Stimulated activated CD4-positive, alpha-beta T cell treated with anti-CD3 and anti-CD28 coated beads, Interleukin-2, amount 100 ng/mL, for 24 hours (primary cell): ENCODE measurements at regions not wholly inside any gene's neighbourhood (a gene's known extent, or its start where the extent isn't known, plus 50 kb on each side); places are given as distances from the start of the nearest gene placed in this dataset.

Experiments used
- DNase-seq, 2 donors: peaks; one replicate each; pipeline ENCODE4 v3.0.0-alpha.2; 2020

GRCh38 chr12:41981013-41981412, 163.7 kb downstream of the GXYLT1 start:
- DNase-seq = no peak

DNA sequence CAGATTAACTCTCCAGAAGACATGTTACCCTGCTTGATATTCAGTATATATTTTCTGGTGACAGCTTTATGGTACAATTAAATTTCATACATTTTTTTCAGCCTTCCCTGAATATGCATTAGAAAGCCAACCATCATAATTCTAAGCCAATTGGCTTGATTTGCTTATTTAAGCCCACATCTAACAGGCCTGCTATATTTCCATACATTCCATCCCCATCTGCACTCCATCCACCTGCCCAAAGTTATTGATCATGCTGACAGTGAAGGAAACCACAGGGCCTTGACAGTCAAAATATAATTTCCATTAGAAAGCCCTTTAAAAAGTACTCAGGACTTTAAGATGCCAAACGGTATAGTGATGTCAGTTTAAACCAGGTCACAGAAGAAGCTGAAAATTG, 164.3 kb downstream of the GXYLT1 start:
- no peak for DNase-seq

DNA sequence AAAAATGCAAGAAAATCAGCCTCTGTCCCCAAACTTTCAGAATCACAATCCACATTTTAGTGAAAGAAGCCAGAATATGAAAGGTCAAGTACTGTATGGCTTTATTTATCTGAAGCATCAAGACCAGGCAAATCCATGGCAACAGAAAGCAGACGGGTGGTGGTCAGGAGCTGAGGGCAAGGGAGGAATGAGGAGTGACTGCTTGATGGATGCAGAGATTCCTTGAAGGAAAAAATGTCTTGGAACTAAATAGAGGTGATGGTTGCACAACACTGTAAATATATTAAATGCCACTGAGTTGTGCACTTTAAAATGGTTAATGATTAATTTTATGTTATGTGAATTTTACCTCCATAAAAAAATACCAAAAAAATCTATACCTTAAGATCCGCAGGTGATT, 165.1 kb downstream of the GXYLT1 start:
- no peak for DNase-seq

GRCh38 chr12:41972598-41972997, 172.1 kb downstream of the GXYLT1 start:
- no peak for DNase-seq

GRCh38 chr12:41972196-41972595, 172.5 kb downstream of the GXYLT1 start:
- no peak for DNase-seq

GRCh38 chr12:41970744-41971143, 173.9 kb downstream of the GXYLT1 start:
- no peak for DNase-seq

GRCh38 chr12:41968599-41968998, 176.1 kb downstream of the GXYLT1 start:
- no peak for DNase-seq

GRCh38 chr12:41967668-41968500, 176.8 kb downstream of the GXYLT1 start:
- DNase-seq = no peak

- DNase-seq = no peak
Observed at GRCh38 chr12:41966916-41967315, 177.8 kb downstream of the GXYLT1 start.

DNA sequence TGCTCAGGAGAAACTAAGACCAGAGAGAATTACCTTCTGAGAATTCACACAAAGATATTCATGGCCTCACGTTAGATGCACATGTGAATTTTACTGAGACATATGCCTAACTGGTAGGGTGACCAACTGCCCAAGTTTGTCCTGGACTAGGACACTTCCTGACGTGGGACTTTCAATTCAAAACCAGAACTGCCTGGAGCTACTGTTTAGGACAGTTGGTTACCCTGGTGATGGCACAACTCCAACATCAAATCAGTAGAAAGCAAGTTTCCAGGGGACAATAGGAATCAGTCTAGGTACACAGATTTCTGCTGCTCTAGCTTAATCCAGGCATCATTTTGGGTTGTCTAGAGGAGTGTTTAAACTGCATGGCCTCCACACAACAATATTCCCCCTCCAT, 178.7 kb downstream of the GXYLT1 start:
- DNase-seq = no peak

- DNase-seq = no peak
Observed at GRCh38 chr12:41963398-41963797, 181.3 kb downstream of the GXYLT1 start.

GRCh38 chr12:41962171-41962572, 182.5 kb downstream of the GXYLT1 start:
- no peak for DNase-seq

DNA sequence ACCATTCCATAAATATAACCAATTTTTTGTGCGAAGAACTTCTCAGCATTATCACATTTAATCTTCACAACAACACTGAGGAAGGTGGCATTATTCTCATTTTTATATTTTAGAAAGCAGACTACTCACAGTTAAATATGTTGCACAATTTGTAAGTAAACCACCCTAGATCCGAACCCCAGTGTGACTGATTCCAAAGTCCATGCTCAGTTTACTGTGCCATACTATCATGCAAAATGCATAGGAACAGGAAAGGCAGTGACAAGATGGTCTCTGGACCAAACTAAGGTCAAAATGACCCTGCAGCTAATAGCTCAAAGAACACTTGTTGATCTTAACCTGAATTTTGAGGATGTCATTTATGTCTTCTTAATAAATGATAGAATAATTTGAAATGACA, 185.4 kb downstream of the GXYLT1 start:
- DNase-seq = no peak

- no peak for DNase-seq
Observed at GRCh38 chr12:41956353-41956752, 188.3 kb downstream of the GXYLT1 start.

DNA sequence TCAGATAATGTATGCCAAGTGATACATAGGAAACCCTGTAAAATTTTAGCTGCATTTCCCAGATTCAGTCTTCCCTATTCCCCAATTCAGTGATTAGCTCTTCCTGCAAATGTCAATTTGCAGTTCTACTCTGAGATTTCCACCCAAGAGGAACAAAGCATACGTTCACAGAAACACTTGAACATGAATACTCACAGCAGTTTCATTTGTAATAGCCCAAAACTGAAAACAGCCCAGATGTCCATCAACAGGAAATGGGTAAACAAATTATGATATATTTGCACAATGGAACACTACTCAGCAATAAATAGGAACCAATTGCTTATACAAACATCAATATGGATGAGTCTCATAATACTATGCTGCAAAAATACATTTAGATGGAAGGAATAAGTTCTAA, 194.2 kb downstream of the GXYLT1 start:
- no peak for DNase-seq

DNA sequence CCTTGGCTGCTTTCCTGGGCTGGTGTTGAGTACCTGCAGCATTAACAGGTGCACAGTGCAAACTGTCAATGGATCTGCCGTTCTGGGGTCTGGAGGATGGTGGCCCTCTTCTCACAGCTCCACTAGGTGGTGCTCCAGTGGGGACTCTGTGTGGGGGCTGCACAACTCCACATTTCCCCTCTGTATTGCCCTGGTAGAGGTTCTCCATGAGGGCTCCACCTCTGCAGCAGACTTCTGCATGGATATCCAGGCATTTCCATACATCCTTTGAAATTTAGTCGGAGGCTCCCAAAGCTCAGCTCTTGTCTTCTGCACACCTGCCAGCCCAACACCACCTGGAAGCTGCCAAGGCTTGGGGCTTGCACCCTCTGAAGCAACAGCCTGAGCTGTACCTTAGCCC, 198.6 kb downstream of the GXYLT1 start:
- DNase-seq = no peak

- DNase-seq = no peak
Observed at GRCh38 chr12:41944216-41944615, 200.5 kb downstream of the GXYLT1 start.

- no peak for DNase-seq
Observed at GRCh38 chr12:41943671-41944070, 201.0 kb downstream of the GXYLT1 start.

DNA sequence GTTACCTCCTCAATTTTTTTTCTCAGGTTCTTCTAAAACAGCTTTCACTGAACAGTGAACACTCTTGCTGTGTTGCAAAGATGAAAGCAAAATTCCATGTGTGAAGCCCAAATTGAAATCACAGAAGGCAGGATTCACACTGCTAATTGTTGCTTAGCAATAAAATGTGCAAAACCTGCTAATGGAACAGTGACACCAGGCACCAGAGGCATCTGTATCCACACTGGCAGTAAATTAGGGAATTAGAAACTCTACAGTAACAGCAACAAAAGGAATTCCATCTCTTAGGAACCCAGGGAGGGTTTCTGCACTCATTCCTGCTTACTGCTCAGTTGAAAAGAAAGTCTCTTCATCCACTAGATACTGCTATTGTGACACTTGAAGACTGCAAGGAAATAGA, 202.3 kb downstream of the GXYLT1 start:
- no peak for DNase-seq

GRCh38 chr12:41941079-41941478, 203.6 kb downstream of the GXYLT1 start:
- no peak for DNase-seq

DNA sequence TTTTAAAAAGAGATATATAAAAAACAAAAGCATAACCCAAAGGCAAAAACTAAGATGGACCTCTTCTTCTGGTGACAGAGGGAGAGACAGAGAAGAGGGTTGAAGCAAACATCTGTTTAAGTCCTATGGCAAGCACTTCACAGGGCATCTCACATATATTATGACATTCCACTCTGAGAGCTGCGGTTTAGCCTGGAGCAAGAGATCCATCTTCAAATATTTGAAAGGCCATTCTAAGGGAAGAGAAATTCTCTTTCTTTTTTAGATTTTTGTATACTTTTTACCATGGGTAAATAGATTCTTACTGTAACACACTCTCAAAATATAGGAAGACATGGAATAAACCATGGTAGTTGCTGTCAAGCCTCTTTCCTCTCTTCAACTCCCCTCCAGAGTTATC, 204.1 kb downstream of the GXYLT1 start:
- DNase-seq = no peak

GRCh38 chr12:41936333-41936732, 208.3 kb downstream of the GXYLT1 start:
- DNase-seq = no peak

GRCh38 chr12:41935911-41936310, 208.8 kb downstream of the GXYLT1 start:
- no peak for DNase-seq

DNA sequence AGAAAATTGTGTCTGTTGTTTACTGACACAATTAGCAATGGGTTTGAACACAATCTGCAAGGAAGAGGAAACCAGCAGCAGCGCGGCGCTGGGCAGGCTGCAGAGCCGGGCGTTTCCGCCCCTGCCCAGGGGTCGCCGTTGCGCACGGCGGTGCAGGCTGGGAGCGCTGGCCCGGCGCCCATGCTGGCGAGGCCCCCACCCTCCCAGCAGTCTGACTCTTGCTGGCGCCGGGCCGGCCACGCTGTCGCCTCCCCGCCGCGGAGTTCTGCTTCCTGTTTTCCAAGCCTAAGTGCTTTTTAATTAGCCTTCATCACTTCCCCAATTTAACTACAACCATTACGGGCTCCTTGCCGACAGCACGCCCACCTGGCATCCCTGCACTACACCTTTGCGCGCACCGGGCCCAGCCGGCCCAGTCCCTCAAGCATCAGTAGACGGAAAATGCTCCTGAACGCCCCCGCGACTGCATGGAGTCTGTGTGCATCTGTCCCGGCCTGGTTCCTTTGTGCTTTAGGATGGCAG, 212.1 kb downstream of the GXYLT1 start:
- peak in 1 of 2 donors; percentile 14 for DNase-seq

DNA sequence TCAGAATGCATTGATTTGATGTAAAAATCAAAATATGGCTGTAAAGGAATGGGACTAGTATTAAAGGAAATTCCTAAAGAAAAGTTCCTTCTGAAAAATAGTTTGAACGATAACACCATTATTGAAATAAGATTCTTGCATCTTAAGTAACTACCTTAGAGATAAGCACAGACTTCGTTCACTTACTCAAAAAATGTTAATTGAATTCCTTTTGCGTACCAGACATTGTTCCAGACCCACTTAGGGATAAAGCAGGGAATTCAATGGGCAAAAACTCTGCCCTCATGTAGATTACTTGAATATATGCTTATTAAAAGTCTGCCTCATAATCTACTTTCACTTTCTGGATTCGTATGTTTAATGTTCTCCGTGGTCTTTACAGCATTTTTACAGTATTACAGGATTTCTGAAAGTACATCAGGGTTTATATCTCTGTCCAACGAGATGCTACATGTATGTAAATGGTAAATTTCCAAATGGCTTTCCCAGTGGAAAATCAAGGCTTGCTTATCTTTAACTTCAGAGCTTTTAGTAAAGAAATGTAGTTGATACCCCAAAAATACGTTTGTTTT, 213.7 kb downstream of the GXYLT1 start:
- DNase-seq = no peak
